H1 (cell line): ENCODE measurements at regions not wholly inside any gene's neighbourhood (a gene's known extent, or its start where the extent isn't known, plus 50 kb on each side); places are given as distances from the start of the nearest gene placed in this dataset.

Source experiments
- CTCF ChIA-PET: fragments of 300-600 bp; sonication (Branson Sonifier 250); formaldehyde crosslinking; loops from one replicate; lab custom pipeline; 2021; ENCODE audit not compliant: partially characterized antibody; lab: Charles Lee
- POLR2A ChIA-PET: fragments of 300-600 bp; sonication (Branson Sonifier 250); formaldehyde crosslinking; loops from one replicate; lab custom pipeline; 2021; ENCODE audit warnings: inconsistent platforms; ENCODE audit not compliant: partially characterized antibody; lab: Charles Lee
- DNase-seq, 2 experiments: peaks; one replicate each; pipeline versions ENCODE4 v3.0.0 to v3.0.0-alpha.2; 2010 to 2022; ENCODE audit warnings: low spot score in 2 of 2, low read depth in 1 of 2, mixed read lengths in 1 of 2
- FAIRE-seq: peaks from 2 replicates; lab custom pipeline; 2011; peaks lifted over from hg19 to GRCh38; lab: Jason Lieb, UNC
- H2AFZ ChIP-seq: 2 replicates; pipeline ENCODE4 v1.8.1; 2012; ENCODE audit warnings: low read length, inconsistent platforms
- H2AK5ac ChIP-seq: 2 replicates; pipeline ENCODE4 v1.6.1; 2013; ENCODE audit warnings: low read depth, low read length
- H2BK120ac ChIP-seq: replicated peaks from 2 replicates; pipeline ENCODE3; 2013; ENCODE audit warnings: low read depth, low read length, inconsistent platforms
- H2BK12ac ChIP-seq: 2 replicates; pipeline ENCODE4 v1.6.1; 2013; ENCODE audit warnings: low read depth, low read length
- H2BK15ac ChIP-seq: 2 replicates; pipeline ENCODE4 v1.6.1; 2013; ENCODE audit warnings: low read length
- H2BK20ac ChIP-seq: 2 replicates; pipeline ENCODE4 v1.6.1; 2013; ENCODE audit warnings: low read length
- H2BK5ac ChIP-seq: 2 replicates; pipeline ENCODE4 v1.6.1; 2013; ENCODE audit warnings: low read depth, low read length
- H3K14ac ChIP-seq: 2 replicates; pipeline ENCODE4 v1.6.1; 2013; ENCODE audit warnings: inconsistent platforms; ENCODE audit not compliant: insufficient read length
- H3K18ac ChIP-seq: 2 replicates; pipeline ENCODE4 v1.6.1; 2013; ENCODE audit warnings: low read length; ENCODE audit errors: extremely low read depth
- H3K23ac ChIP-seq: 2 replicates; pipeline ENCODE4 v1.6.1; 2013; ENCODE audit warnings: inconsistent platforms; ENCODE audit not compliant: insufficient read length
- H3K23me2 ChIP-seq: 2 replicates; pipeline ENCODE4 v1.6.1; 2013; ENCODE audit warnings: low read depth, low read length
- H3K27ac ChIP-seq: 2 replicates; pipeline ENCODE4 v1.6.1; 2011; ENCODE audit warnings: low read depth, low read length, inconsistent platforms
- H3K27me3 ChIP-seq, 4 experiments: replicated peaks in 1 of 4; 1 replicate in 1 of 4; 2 replicates in 3 of 4; pipeline versions ENCODE4 v1.6.1 to v1.8.1; 2011 to 2013; ENCODE audit warnings: low read length in 3 of 4, mild to moderate bottlenecking in 3 of 4, inconsistent platforms in 2 of 4, mixed read lengths in 2 of 4, moderate library complexity in 1 of 4; ENCODE audit not compliant: control insufficient read depth in 3 of 4, insufficient read depth in 3 of 4; ENCODE audit errors: extremely low read depth in 1 of 4
- H3K36me3 ChIP-seq, 4 experiments: 2 replicates each; pipeline versions ENCODE4 v1.6.1 to v1.8.1; 2011 to 2013; ENCODE audit warnings: mild to moderate bottlenecking in 4 of 4, low read length in 3 of 4, moderate library complexity in 2 of 4, control low read depth in 1 of 4, inconsistent platforms in 1 of 4; ENCODE audit not compliant: insufficient read depth in 4 of 4, control insufficient read depth in 2 of 4
- H3K4ac ChIP-seq: replicated peaks from 2 replicates; pipeline ENCODE3; 2013; ENCODE audit warnings: low read length, low read depth, mixed read lengths, inconsistent platforms; ENCODE audit not compliant: insufficient read length
- H3K4me1 ChIP-seq, 4 experiments: replicated peaks in 1 of 4; 1 replicate in 1 of 4; 2 replicates in 3 of 4; pipeline versions ENCODE4 v1.6.1 to v1.8.1; 2011 to 2013; ENCODE audit warnings: low read length in 3 of 4, inconsistent platforms in 2 of 4, mixed read lengths in 1 of 4; ENCODE audit not compliant: insufficient read depth in 4 of 4, control insufficient read depth in 3 of 4
- H3K4me2 ChIP-seq, 2 experiments: 2 replicates each; pipeline versions ENCODE4 v1.6.1 to v1.8.1; 2011 to 2013; ENCODE audit warnings: low read depth in 2 of 2, low read length in 2 of 2, control low read depth in 1 of 2, inconsistent platforms in 1 of 2, mild to moderate bottlenecking in 1 of 2; ENCODE audit not compliant: insufficient read depth in 1 of 2
- H3K4me3 ChIP-seq, 4 experiments: fragments of 200-600, 300-600 bp in 1 of 4; sonication (generic), shearing (Covaris generic), sonication (Bioruptor Twin) in 1 of 4; 2 replicates each; pipeline versions ENCODE4 v1.5.1 to v1.8.1; 2011 to 2016; ENCODE audit warnings: low read length in 4 of 4, low read depth in 3 of 4, control low read depth in 2 of 4, inconsistent platforms in 2 of 4, mild to moderate bottlenecking in 2 of 4, mixed read lengths in 1 of 4, moderate library complexity in 1 of 4; ENCODE audit not compliant: insufficient read depth in 2 of 4; ENCODE audit errors: extremely low read depth in 1 of 4
- H3K56ac ChIP-seq: replicated peaks from 2 replicates; pipeline ENCODE3; 2013; ENCODE audit warnings: low read depth, mild to moderate bottlenecking, mixed read lengths, low read length, inconsistent platforms; ENCODE audit not compliant: insufficient read length
- H3K79me1 ChIP-seq: 2 replicates; pipeline ENCODE4 v1.6.1; 2013; ENCODE audit warnings: low read depth, low read length, control low read depth
- H3K79me2 ChIP-seq, 2 experiments: 2 replicates each; pipeline versions ENCODE4 v1.6.1 to v1.8.1; 2012 to 2013; ENCODE audit warnings: low read length in 2 of 2, mild to moderate bottlenecking in 2 of 2, inconsistent platforms in 1 of 2; ENCODE audit not compliant: insufficient read depth in 2 of 2, control insufficient read depth in 1 of 2
- H3K9ac ChIP-seq, 4 experiments: replicated peaks in 1 of 4; 1 replicate in 1 of 4; 2 replicates in 3 of 4; pipeline versions ENCODE4 v1.6.1 to v1.8.1; 2011 to 2013; ENCODE audit warnings: low read depth in 3 of 4, low read length in 3 of 4, control low read depth in 2 of 4, mild to moderate bottlenecking in 2 of 4, moderate library complexity in 2 of 4, inconsistent platforms in 1 of 4; ENCODE audit errors: extremely low read depth in 1 of 4
- H3K9me3 ChIP-seq, 2 experiments: 2 replicates each; pipeline versions ENCODE4 v1.6.1 to v1.8.1; 2012 to 2013; ENCODE audit warnings: mild to moderate bottlenecking in 2 of 2, moderate library complexity in 2 of 2, control low read depth in 1 of 2, inconsistent platforms in 1 of 2, low read depth in 1 of 2, low read length in 1 of 2, mixed read lengths in 1 of 2; ENCODE audit not compliant: insufficient read depth in 2 of 2
- H4K20me1 ChIP-seq, 2 experiments: replicated peaks in 1 of 2; 2 replicates each; pipeline versions ENCODE3 to v1.8.1; 2011 to 2013; ENCODE audit warnings: inconsistent platforms in 2 of 2, low read length in 2 of 2, mild to moderate bottlenecking in 1 of 2; ENCODE audit not compliant: insufficient read depth in 2 of 2, control insufficient read depth in 1 of 2
- H4K5ac ChIP-seq: 2 replicates; pipeline ENCODE4 v1.6.1; 2013; ENCODE audit warnings: low read length, low read depth, mixed read lengths, inconsistent platforms; ENCODE audit not compliant: insufficient read length
- H4K8ac ChIP-seq: 2 replicates; pipeline ENCODE4 v1.8.0; 2013; ENCODE audit warnings: mild to moderate bottlenecking, moderate library complexity, low read length, inconsistent platforms; ENCODE audit not compliant: insufficient read depth; ENCODE audit errors: extremely low read depth
- H4K91ac ChIP-seq: replicated peaks from 2 replicates; pipeline ENCODE3; 2013; ENCODE audit warnings: low read length, mixed read lengths, inconsistent platforms; ENCODE audit not compliant: insufficient read length
- ASH2L ChIP-seq: fragments of 200-600, 300-600 bp; sonication (generic); IDR thresholded peaks from one replicate; pipeline ENCODE4 v1.7.1; 2017; ENCODE audit warnings: low read length
- BACH1 ChIP-seq: IDR thresholded peaks from 2 replicates; pipeline ENCODE4 v1.6.1; 2012; ENCODE audit warnings: low read length, improper control_type of control experiment
- CHD1 ChIP-seq: IDR thresholded peaks from 2 replicates; pipeline ENCODE4 v1.6.1; 2012; ENCODE audit warnings: low read depth, low read length, improper control_type of control experiment
- GTF2F1 ChIP-seq: IDR thresholded peaks from 2 replicates; pipeline ENCODE4 v1.6.1; 2012; ENCODE audit warnings: low read depth, low read length, improper control_type of control experiment, borderline replicate concordance
- PHF8 ChIP-seq: fragments of 200-600 bp; sonication (generic); conservative IDR thresholded peaks from 2 replicates; pipeline ENCODE4 v1.7.1; 2012; ENCODE audit warnings: low read depth, mild to moderate bottlenecking, inconsistent platforms, low read length, moderate library complexity
- RAD21 ChIP-seq, 2 experiments: IDR thresholded peaks in 1 of 2; conservative IDR thresholded peaks in 1 of 2; 2 replicates each; pipeline ENCODE4 v1.6.1; 2011; ENCODE audit warnings: low read depth in 2 of 2, low read length in 2 of 2, improper control_type of control experiment in 1 of 2, inconsistent platforms in 1 of 2, mild to moderate bottlenecking in 1 of 2, moderate library complexity in 1 of 2
- TAF7 ChIP-seq: optimal IDR thresholded peaks from 2 replicates; pipeline ENCODE3; 2011; ENCODE audit warnings: low read depth, mild to moderate bottlenecking, inconsistent platforms, low read length, moderate library complexity, borderline replicate concordance
- TCF12 ChIP-seq: IDR thresholded peaks from 2 replicates; pipeline ENCODE4 v1.6.1; 2011; ENCODE audit warnings: low read depth, mild to moderate bottlenecking, low read length
- TEAD4 ChIP-seq: IDR thresholded peaks from 2 replicates; pipeline ENCODE4 v1.6.1; 2012; ENCODE audit warnings: low read depth, low read length, inconsistent platforms, mixed read lengths
- WGBS, 2 experiments: shearing (Covaris generic) in 1 of 2; methylation state at CpG; one replicate each; pipeline versions ENCODE4 v1.1.6 to v1.1.7; 2013 to 2015; ENCODE audit warnings: low lambda C conversion rate in 2 of 2, mixed read lengths in 2 of 2, inconsistent platforms in 1 of 2, low coverage in 1 of 2, missing lambda C conversion rate in 1 of 2; ENCODE audit not compliant: insufficient replicate concordance in 2 of 2, insufficient coverage in 1 of 2, insufficient read length in 1 of 2; ENCODE audit errors: extremely low coverage in 1 of 2, missing lambda C conversion rate in 1 of 2; 5-methylcytosine and 5-hydroxymethylcytosine counted together
- TF ChIP-seq, protein P1 (sequence below): IDR thresholded peaks from 2 replicates; pipeline ENCODE4 v1.6.1; 2012; ENCODE audit warnings: low read length, inconsistent platforms
- TF ChIP-seq, protein P2 (sequence below), 3 experiments: IDR thresholded peaks; 1 replicate in 2 of 3; 2 replicates in 1 of 3; pipeline versions ENCODE4 v1.5.1 to v1.6.1; 2011; ENCODE audit warnings: low read length in 3 of 3, mild to moderate bottlenecking in 3 of 3, inconsistent platforms in 2 of 3, low read depth in 1 of 3, moderate library complexity in 1 of 3; ENCODE audit not compliant: insufficient read depth in 1 of 3; ENCODE audit errors: control extremely low read depth in 1 of 3

DNA sequence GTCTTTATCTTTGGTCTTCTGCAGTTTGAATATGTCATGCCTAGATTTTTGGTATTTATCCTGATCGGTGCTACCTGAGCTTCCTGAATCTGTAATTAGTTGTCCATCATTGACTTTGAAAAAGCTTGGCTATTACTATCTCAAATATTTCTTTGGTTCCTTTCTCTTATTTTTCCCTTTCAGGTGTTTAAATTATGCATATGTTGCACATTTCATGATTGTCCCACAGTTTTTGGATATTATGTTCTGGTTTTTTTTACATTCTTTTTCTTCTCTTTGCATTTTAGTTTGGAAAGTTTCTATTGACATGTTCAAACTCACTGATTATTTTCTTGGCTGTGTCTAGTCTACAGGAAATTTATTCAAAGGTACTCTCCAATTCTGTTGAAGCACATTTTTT lies 840.3 kb upstream of the LRRC4C start:
- Histone ChIP-seq H2BK12ac (no peak overlapping the region), H2BK20ac (no peak overlapping the region), H2AFZ (no peak overlapping the region), H3K14ac (no peak overlapping the region), H2BK120ac (no peak overlapping the region), H3K4me3 (no peak overlapping the region), H3K79me1 (no peaks in the 10 kb centered on the region), H3K23ac (no peak overlapping the region), H2BK15ac (no peak overlapping the region), H2BK5ac (no peak overlapping the region), H3K9ac (no peak overlapping the region), H3K4me2 (no peak overlapping the region), H3K4ac (no peak overlapping the region), H3K9me3 (no peaks in the 10 kb centered on the region), H3K4me1 (no peaks in the 10 kb centered on the region), H3K18ac (no peak overlapping the region), H3K36me3 (no peaks in the 10 kb centered on the region), H3K79me2 (no peaks in the 10 kb centered on the region), H4K8ac (no peak overlapping the region), H2AK5ac (no peak overlapping the region), H3K56ac (no peak overlapping the region), H3K23me2 (no peaks in the 10 kb centered on the region), H4K20me1 (no peaks in the 10 kb centered on the region), H4K5ac (no peak overlapping the region), H4K91ac (no peak overlapping the region), H3K27me3 (no peaks in the 10 kb centered on the region), H3K27ac (no peak overlapping the region)
- ChIA-PET CTCF (no interaction called here), POLR2A (no interaction called here)
- DNase-seq: no peak
- WGBS, 2 experiments: 94% methylated on average over 1 of the region's 1 CpG; no CpG with 5 or more reads in 1 of the 2 experiments
- no peak for FAIRE-seq
- TF ChIP-seq ASH2L (no peak), TAF7 (no peak), RAD21 (IDR thresholded peaks at IDR 0.05 in 1 of 2, conservative IDR thresholded peaks at IDR 0.05 in 1 of 2; ENCODE audit: low read depth in 2 of 2, low read length in 2 of 2) (no peak), BACH1 (no peak), TCF12 (no peak), CHD1 (no peak), TEAD4 (no peak), GTF2F1 (no peak), PHF8 (no peak)
- TF ChIP-seq, protein P1, sequence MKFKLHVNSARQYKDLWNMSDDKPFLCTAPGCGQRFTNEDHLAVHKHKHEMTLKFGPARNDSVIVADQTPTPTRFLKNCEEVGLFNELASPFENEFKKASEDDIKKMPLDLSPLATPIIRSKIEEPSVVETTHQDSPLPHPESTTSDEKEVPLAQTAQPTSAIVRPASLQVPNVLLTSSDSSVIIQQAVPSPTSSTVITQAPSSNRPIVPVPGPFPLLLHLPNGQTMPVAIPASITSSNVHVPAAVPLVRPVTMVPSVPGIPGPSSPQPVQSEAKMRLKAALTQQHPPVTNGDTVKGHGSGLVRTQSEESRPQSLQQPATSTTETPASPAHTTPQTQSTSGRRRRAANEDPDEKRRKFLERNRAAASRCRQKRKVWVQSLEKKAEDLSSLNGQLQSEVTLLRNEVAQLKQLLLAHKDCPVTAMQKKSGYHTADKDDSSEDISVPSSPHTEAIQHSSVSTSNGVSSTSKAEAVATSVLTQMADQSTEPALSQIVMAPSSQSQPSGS: no peak
- TF ChIP-seq, protein P2, sequence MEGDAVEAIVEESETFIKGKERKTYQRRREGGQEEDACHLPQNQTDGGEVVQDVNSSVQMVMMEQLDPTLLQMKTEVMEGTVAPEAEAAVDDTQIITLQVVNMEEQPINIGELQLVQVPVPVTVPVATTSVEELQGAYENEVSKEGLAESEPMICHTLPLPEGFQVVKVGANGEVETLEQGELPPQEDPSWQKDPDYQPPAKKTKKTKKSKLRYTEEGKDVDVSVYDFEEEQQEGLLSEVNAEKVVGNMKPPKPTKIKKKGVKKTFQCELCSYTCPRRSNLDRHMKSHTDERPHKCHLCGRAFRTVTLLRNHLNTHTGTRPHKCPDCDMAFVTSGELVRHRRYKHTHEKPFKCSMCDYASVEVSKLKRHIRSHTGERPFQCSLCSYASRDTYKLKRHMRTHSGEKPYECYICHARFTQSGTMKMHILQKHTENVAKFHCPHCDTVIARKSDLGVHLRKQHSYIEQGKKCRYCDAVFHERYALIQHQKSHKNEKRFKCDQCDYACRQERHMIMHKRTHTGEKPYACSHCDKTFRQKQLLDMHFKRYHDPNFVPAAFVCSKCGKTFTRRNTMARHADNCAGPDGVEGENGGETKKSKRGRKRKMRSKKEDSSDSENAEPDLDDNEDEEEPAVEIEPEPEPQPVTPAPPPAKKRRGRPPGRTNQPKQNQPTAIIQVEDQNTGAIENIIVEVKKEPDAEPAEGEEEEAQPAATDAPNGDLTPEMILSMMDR (IDR thresholded peaks at IDR 0.05; ENCODE audit: control extremely low read depth in 1 of 3, insufficient read depth in 1 of 3, low read depth in 1 of 3, low read length in 3 of 3): no peak
